ENCODE measurements at regions not wholly inside any gene's neighbourhood (a gene's known extent, or its start where the extent isn't known, plus 50 kb on each side); places are given as distances from the start of the nearest gene placed in this dataset.

DNA sequence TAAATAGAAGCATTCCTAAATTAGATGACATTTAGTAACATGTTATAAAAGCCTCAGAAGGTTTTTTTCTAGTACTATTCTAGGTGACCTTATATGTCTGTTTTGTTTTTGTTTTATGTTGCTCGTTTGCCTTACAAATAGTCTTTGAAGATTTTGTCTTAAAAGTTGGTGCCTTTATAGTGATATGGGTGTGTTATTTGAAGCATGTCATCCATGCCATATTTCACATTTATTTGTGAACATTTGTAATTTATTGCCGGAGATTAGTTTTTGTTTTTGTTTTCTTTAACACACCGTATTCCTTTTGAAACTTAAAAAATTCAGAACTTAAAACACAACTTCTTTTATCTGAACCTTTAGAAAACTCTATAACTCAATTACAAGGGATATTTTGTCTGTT is 422.8 kb upstream of the PCDH9 start:
- TF ChIP-seq, protein P1, sequence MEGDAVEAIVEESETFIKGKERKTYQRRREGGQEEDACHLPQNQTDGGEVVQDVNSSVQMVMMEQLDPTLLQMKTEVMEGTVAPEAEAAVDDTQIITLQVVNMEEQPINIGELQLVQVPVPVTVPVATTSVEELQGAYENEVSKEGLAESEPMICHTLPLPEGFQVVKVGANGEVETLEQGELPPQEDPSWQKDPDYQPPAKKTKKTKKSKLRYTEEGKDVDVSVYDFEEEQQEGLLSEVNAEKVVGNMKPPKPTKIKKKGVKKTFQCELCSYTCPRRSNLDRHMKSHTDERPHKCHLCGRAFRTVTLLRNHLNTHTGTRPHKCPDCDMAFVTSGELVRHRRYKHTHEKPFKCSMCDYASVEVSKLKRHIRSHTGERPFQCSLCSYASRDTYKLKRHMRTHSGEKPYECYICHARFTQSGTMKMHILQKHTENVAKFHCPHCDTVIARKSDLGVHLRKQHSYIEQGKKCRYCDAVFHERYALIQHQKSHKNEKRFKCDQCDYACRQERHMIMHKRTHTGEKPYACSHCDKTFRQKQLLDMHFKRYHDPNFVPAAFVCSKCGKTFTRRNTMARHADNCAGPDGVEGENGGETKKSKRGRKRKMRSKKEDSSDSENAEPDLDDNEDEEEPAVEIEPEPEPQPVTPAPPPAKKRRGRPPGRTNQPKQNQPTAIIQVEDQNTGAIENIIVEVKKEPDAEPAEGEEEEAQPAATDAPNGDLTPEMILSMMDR (IDR thresholded peaks at IDR 0.05; ENCODE audit: low read depth, low read length, missing input control): no peak
- TF ChIP-seq YY1 (IDR thresholded peaks at IDR 0.05): no peak
- TF ChIP-seq RAD21 (IDR thresholded peaks at IDR 0.05): no peak
- TF ChIP-seq MAX (IDR thresholded peaks at IDR 0.05): no peak
- TF ChIP-seq HNF4G (IDR thresholded peaks at IDR 0.05): no peak
- no peak for TF ChIP-seq REST (IDR thresholded peaks at IDR 0.05)
- TF ChIP-seq GABPA (IDR thresholded peaks at IDR 0.05 in 1 of 2, conservative IDR thresholded peaks at IDR 0.05 in 1 of 2): no peak
